ENCODE measurements at regions not wholly inside any gene's neighbourhood (a gene's known extent, or its start where the extent isn't known, plus 50 kb on each side); places are given as distances from the start of the nearest gene placed in this dataset.

- intact Hi-C loops (cut with micrococcal nuclease): no loop called here
- H3K9me3 Mint-ChIP-seq (ENCODE audit: unreplicated experiment): no peaks in the 10 kb centered on the region
- CTCF ChIA-PET: no interaction called here
- H3K27ac Mint-ChIP-seq (ENCODE audit: low read depth, unreplicated experiment): no peak overlapping the region
- no peak for TF ChIP-seq CTCF (IDR thresholded peaks at IDR 0.05; ENCODE audit: unreplicated experiment)
- DNase-seq (ENCODE audit: unreplicated experiment): peak; percentile 9
- no TSS peak for BruUV-seq (replicated peaks)
- H3K27me3 Mint-ChIP-seq (ENCODE audit: insufficient read depth, unreplicated experiment): peaks cover 89% of the 10 kb centered on the region
- no peak overlapping the region for H3K4me3 Mint-ChIP-seq (ENCODE audit: unreplicated experiment)
- no peaks in the 10 kb centered on the region for H3K4me1 Mint-ChIP-seq (ENCODE audit: insufficient read depth, unreplicated experiment)
- POLR2A ChIA-PET: interaction anchor here (1.0 kb wide), 1 partner anchor 21 kb away, joined by 3 read pairs; no protein-coding TSS in a partner anchor
- peaks cover 7% of the 10 kb centered on the region for H3K36me3 Mint-ChIP-seq (ENCODE audit: insufficient read depth, unreplicated experiment)
Observed at GRCh38 chr11:111162305-111162704, 83.2 kb upstream of the POU2AF2 start.

- CTCF ChIA-PET: no interaction called here
- peaks cover 7% of the 10 kb centered on the region for H3K36me3 Mint-ChIP-seq (ENCODE audit: insufficient read depth, unreplicated experiment)
- no peak for DNase-seq (ENCODE audit: unreplicated experiment)
- intact Hi-C loops (cut with micrococcal nuclease): no loop called here
- no TSS peak for BruUV-seq (replicated peaks)
- H3K4me1 Mint-ChIP-seq (ENCODE audit: insufficient read depth, unreplicated experiment): no peaks in the 10 kb centered on the region
- no peak for TF ChIP-seq CTCF (IDR thresholded peaks at IDR 0.05; ENCODE audit: unreplicated experiment)
- no peak overlapping the region for H3K27ac Mint-ChIP-seq (ENCODE audit: low read depth, unreplicated experiment)
- peaks cover 84% of the 10 kb centered on the region for H3K27me3 Mint-ChIP-seq (ENCODE audit: insufficient read depth, unreplicated experiment)
- H3K9me3 Mint-ChIP-seq (ENCODE audit: unreplicated experiment): no peaks in the 10 kb centered on the region
- POLR2A ChIA-PET: no interaction called here
- H3K4me3 Mint-ChIP-seq (ENCODE audit: unreplicated experiment): no peak overlapping the region
Observed at GRCh38 chr11:111157571-111157970, 88.0 kb upstream of the POU2AF2 start.

GRCh38 chr11:111155021-111155420 is 90.5 kb upstream of the POU2AF2 start:
- ChIA-PET CTCF (no interaction called here), POLR2A (interaction anchor here (0.9 kb wide), 1 partner anchor 12 kb away, joined by 3 read pairs; no protein-coding TSS in a partner anchor)
- no peak for DNase-seq (ENCODE audit: unreplicated experiment)
- Mint-ChIP-seq H3K9me3 (ENCODE audit: unreplicated experiment) (no peaks in the 10 kb centered on the region), H3K4me3 (ENCODE audit: unreplicated experiment) (no peak overlapping the region), H3K27me3 (ENCODE audit: insufficient read depth, unreplicated experiment) (peaks cover 84% of the 10 kb centered on the region), H3K27ac (ENCODE audit: low read depth, unreplicated experiment) (no peak overlapping the region), H3K36me3 (ENCODE audit: insufficient read depth, unreplicated experiment) (peaks cover 7% of the 10 kb centered on the region), H3K4me1 (ENCODE audit: insufficient read depth, unreplicated experiment) (no peaks in the 10 kb centered on the region)
- no peak for TF ChIP-seq CTCF (IDR thresholded peaks at IDR 0.05; ENCODE audit: unreplicated experiment)
- intact Hi-C loops (cut with micrococcal nuclease): no loop called here
- BruUV-seq (replicated peaks): no TSS peak

- H3K27ac Mint-ChIP-seq (ENCODE audit: low read depth, unreplicated experiment): no peak overlapping the region
- ChIA-PET POLR2A (interaction anchor here (0.9 kb wide), 1 partner anchor 9 kb away, joined by 3 read pairs; no protein-coding TSS in a partner anchor), CTCF (no interaction called here)
- H3K27me3 Mint-ChIP-seq (ENCODE audit: insufficient read depth, unreplicated experiment): peaks cover 85% of the 10 kb centered on the region
- H3K36me3 Mint-ChIP-seq (ENCODE audit: insufficient read depth, unreplicated experiment): no peaks in the 10 kb centered on the region
- intact Hi-C loops (cut with micrococcal nuclease): no loop called here
- H3K4me1 Mint-ChIP-seq (ENCODE audit: insufficient read depth, unreplicated experiment): no peaks in the 10 kb centered on the region
- BruUV-seq (replicated peaks): no TSS peak
- no peak for TF ChIP-seq CTCF (IDR thresholded peaks at IDR 0.05; ENCODE audit: unreplicated experiment)
- no peak for DNase-seq (ENCODE audit: unreplicated experiment)
- no peak overlapping the region for H3K4me3 Mint-ChIP-seq (ENCODE audit: unreplicated experiment)
- H3K9me3 Mint-ChIP-seq (ENCODE audit: unreplicated experiment): no peaks in the 10 kb centered on the region
Observed at GRCh38 chr11:111153194-111153593, 92.3 kb upstream of the POU2AF2 start.
